ENCODE measurements at regions not wholly inside any gene's neighbourhood (a gene's known extent, or its start where the extent isn't known, plus 50 kb on each side); places are given as distances from the start of the nearest gene placed in this dataset.

- TF ChIP-seq GABPB1 (CRISPR knock-in tag; IDR thresholded peaks at IDR 0.05): peak; percentile 24; the same call in 1 of the 2 replicates
These were observed 94.1 kb downstream of the FAM43A start (continued) for GRCh38 chr3:194779729-194780224.

DNA sequence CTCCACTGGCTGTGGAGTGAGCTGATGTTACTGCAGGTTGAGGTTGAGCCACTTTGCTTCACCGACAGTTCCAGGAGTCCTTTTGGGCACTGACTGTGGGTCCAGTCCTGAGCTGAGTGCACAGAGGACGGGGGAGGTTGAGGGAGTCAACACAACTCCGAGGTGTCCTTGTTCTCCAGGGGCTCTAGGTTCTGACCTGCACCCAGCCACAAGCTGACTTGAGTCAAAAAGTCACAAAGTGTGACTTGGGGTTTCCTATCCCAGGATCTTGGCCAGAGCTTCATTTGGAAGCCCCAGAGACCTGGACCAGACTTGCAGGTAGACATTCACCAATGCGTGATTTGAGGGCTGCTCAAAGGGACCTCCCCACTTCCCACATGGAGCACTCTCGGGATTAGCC lies 95.0 kb downstream of the FAM43A start:
- no peak overlapping the region for H3K4me2 ChIP-seq (ENCODE audit: low read depth, low read length)
- no peaks in the 10 kb centered on the region for H3K36me3 ChIP-seq (replicated peaks in 1 of 2; ENCODE audit: control insufficient read depth in 1 of 2, insufficient read depth in 2 of 2, low read length in 2 of 2)
- no peak overlapping the region for H3K27ac ChIP-seq (ENCODE audit: extremely low read length, insufficient read depth, low read length)
- intact Hi-C loops (cut with micrococcal nuclease; ENCODE audit: unreplicated experiment): no loop called here
- no peaks in the 10 kb centered on the region for H3K9me3 ChIP-seq (ENCODE audit: low read length)
- POLR2A ChIA-PET: no interaction called here
- no peaks in the 10 kb centered on the region for H3K79me2 ChIP-seq (ENCODE audit: insufficient read depth, low read length)
- no peaks in the 10 kb centered on the region for H4K20me1 ChIP-seq (ENCODE audit: insufficient read depth, low read length)
- in situ Hi-C loops (cut with HindIII; ENCODE audit: extremely low pct_ligation_motif_present, low pct_unique_long_range_greater_than_20kb): no loop called here
- H3K9ac ChIP-seq (ENCODE audit: insufficient read depth, low read depth, low read length): no peak overlapping the region
- DNase-seq (ENCODE audit: low spot score): no peak
- H2AFZ ChIP-seq (ENCODE audit: low read length): no peak overlapping the region
- CTCF ChIA-PET (ENCODE audit: low intra/inter-chr PET ratio, low total read pairs): no interaction called here
- FAIRE-seq: no peak
- H3K27me3 ChIP-seq (ENCODE audit: control insufficient read depth in 1 of 2, insufficient read depth in 2 of 2, low read length in 2 of 2): peaks cover 2 to 12% of the 10 kb centered on the region in 2 experiments; a peak in 3 of 5 replicates
- WGBS (ENCODE audit: low lambda C conversion rate): 55% methylated on average over 4 of the region's 5 CpGs
- no peak overlapping the region for H3K4me3 ChIP-seq (replicated peaks in 1 of 3; ENCODE audit: insufficient read depth in 1 of 3, low read depth in 2 of 3, low read length in 3 of 3)
- ATAC-seq: no peak
- H3K4me1 ChIP-seq (ENCODE audit: insufficient read depth, low read length): peaks cover 57% of the 10 kb centered on the region
- TF ChIP-seq IRF2 (CRISPR knock-in tag; IDR thresholded peaks at IDR 0.05): no peak
- TF ChIP-seq ZNF326 (CRISPR knock-in tag; IDR thresholded peaks at IDR 0.05; ENCODE audit: borderline replicate concordance): no peak
- no peak for TF ChIP-seq CHCHD3 (CRISPR knock-in tag; IDR thresholded peaks at IDR 0.05)
- no peak for TF ChIP-seq PRMT3 (CRISPR knock-in tag; IDR thresholded peaks at IDR 0.05; ENCODE audit: borderline replicate concordance, low read depth)
- TF ChIP-seq, protein P1, sequence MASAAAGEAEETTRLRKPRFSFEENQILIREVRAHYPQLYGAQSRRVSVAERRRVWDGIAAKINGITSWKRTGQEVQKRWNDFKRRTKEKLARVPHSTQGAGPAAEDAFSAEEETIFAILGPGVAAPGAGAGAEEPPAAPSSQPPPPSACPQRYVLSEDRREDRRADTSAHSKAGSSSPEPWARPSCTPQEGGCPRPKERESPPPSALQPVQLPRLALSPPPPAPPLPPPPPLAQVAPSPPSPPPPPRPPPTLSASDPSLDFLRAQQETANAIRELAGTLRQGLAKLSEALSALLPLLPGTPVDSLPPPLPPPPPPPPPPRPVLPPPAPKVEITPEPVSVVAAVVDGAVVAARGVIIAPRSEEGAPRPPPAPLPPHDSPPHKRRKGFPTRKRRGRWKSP (CRISPR knock-in tag; IDR thresholded peaks at IDR 0.05): no peak
- no peak for TF ChIP-seq TFE3 (CRISPR knock-in tag; IDR thresholded peaks at IDR 0.05)
- TF ChIP-seq, protein P2, sequence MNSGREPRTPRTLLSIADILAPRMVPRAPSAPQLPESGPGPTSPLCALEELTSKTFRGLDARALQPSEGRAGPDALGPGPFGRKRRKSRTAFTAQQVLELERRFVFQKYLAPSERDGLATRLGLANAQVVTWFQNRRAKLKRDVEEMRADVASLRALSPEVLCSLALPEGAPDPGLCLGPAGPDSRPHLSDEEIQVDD (CRISPR knock-in tag; IDR thresholded peaks at IDR 0.05; ENCODE audit: borderline replicate concordance): no peak
- TF ChIP-seq, protein P3, sequence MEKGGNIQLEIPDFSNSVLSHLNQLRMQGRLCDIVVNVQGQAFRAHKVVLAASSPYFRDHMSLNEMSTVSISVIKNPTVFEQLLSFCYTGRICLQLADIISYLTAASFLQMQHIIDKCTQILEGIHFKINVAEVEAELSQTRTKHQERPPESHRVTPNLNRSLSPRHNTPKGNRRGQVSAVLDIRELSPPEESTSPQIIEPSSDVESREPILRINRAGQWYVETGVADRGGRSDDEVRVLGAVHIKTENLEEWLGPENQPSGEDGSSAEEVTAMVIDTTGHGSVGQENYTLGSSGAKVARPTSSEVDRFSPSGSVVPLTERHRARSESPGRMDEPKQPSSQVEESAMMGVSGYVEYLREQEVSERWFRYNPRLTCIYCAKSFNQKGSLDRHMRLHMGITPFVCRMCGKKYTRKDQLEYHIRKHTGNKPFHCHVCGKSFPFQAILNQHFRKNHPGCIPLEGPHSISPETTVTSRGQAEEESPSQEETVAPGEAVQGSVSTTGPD (CRISPR knock-in tag; IDR thresholded peaks at IDR 0.05): no peak
- BruUV-seq (replicated peaks): no TSS peak
